Neural progenitor cell (in vitro differentiated cells): ENCODE measurements at regions not wholly inside any gene's neighbourhood (a gene's known extent, or its start where the extent isn't known, plus 50 kb on each side); places are given as distances from the start of the nearest gene placed in this dataset.

Source experiments
- DNase-seq: peaks from one replicate; pipeline ENCODE4 v3.0.0-alpha.2; 2016; ENCODE audit warnings: low spot score
- H2AFZ ChIP-seq: fragments of 200-600 bp; sonication (generic); replicated peaks from 2 replicates; pipeline ENCODE4 v1.6.1; 2016; ENCODE audit warnings: antibody characterized with exemption
- H3F3A ChIP-seq: fragments of 200-600 bp; sonication (generic); 2 replicates; pipeline ENCODE4 v1.6.1; 2016; ENCODE audit warnings: antibody characterized with exemption, low read depth
- H3K27ac ChIP-seq: fragments of 200-600 bp; sonication (generic); 2 replicates; pipeline ENCODE4 v1.5.1; 2016; ENCODE audit warnings: mild to moderate bottlenecking
- H3K27me3 ChIP-seq: fragments of 200-600 bp; sonication (generic); 2 replicates; pipeline ENCODE4 v1.6.1; 2016; ENCODE audit warnings: mild to moderate bottlenecking, moderate library complexity
- H3K36me3 ChIP-seq: fragments of 200-600 bp; sonication (generic); 2 replicates; pipeline ENCODE4 v1.5.1; 2016
- H3K4me1 ChIP-seq: fragments of 200-600 bp; sonication (generic); 2 replicates; pipeline ENCODE4 v1.6.1; 2016; ENCODE audit warnings: mixed run types
- H3K4me2 ChIP-seq: fragments of 200-600 bp; sonication (generic); 2 replicates; pipeline ENCODE4 v1.6.1; 2016
- H3K4me3 ChIP-seq: fragments of 200-600 bp; sonication (generic); 2 replicates; pipeline ENCODE4 v1.5.1; 2016
- H3K79me2 ChIP-seq: fragments of 200-600 bp; sonication (generic); 2 replicates; pipeline ENCODE4 v1.6.1; 2016; ENCODE audit warnings: low read depth
- H3K9ac ChIP-seq: fragments of 200-600 bp; sonication (generic); 2 replicates; pipeline ENCODE4 v1.6.1; 2016
- H3K9me3 ChIP-seq: fragments of 200-600 bp; sonication (generic); 2 replicates; pipeline ENCODE4 v1.5.1; 2016; ENCODE audit warnings: low read depth
- H4K20me1 ChIP-seq: fragments of 200-600 bp; sonication (generic); 2 replicates; pipeline ENCODE4 v1.6.1; 2016; ENCODE audit warnings: low read depth
- H3K27ac Mint-ChIP-seq: 3 replicates; pipeline ENCODE4 v1.8.0; 2021; ENCODE audit warnings: mixed read lengths
- H3K27me3 Mint-ChIP-seq: 2 replicates; pipeline ENCODE4 v1.8.0; 2022; ENCODE audit warnings: low read depth, mild to moderate bottlenecking, inconsistent platforms, moderate library complexity, mixed read lengths; ENCODE audit not compliant: insufficient read depth
- H3K36me3 Mint-ChIP-seq: 3 replicates; pipeline ENCODE4 v1.8.0; 2021; ENCODE audit warnings: mixed read lengths
- H3K4me1 Mint-ChIP-seq: 3 replicates; pipeline ENCODE4 v1.8.0; 2021; ENCODE audit warnings: mixed read lengths
- H3K4me3 Mint-ChIP-seq: 3 replicates; pipeline ENCODE4 v1.8.0; 2021; ENCODE audit warnings: mild to moderate bottlenecking, moderate library complexity, mixed read lengths
- H3K9me3 Mint-ChIP-seq: 3 replicates; pipeline ENCODE4 v1.8.0; 2020; ENCODE audit warnings: mixed read lengths
- EZH2 ChIP-seq: fragments of 200-600 bp; sonication (generic); IDR thresholded peaks from 2 replicates; pipeline ENCODE4 v1.6.1; 2017; ENCODE audit warnings: antibody characterized with exemption, mild to moderate bottlenecking, moderate library complexity
- EZH2phosphoT487 ChIP-seq: fragments of 200-600 bp; sonication (generic); IDR thresholded peaks from 2 replicates; pipeline ENCODE4 v1.6.1; 2017; ENCODE audit warnings: antibody characterized with exemption
- TF ChIP-seq, protein P1 (sequence below): fragments of 200-600 bp; sonication (generic); IDR thresholded peaks from 2 replicates; pipeline ENCODE4 v1.5.1; 2017; ENCODE audit warnings: antibody characterized with exemption, mild to moderate bottlenecking

DNA sequence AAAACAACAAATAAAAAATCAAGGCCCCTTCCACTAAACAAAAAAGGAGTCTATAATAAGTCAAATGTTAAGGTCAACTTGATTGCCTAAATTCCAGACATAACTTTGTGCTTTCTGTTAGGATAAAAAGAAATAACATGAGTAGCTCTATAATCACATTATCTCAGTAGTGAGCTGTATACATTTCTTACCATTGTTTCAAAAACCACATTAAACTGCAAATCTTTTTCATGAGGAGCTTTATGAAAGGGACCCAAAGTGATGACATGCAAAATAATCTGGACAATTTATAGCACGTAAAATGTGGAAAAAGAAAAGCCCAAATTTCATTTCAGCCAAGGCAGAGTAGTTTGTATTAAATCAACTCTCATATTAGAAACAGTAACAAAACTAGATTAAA, 269.2 kb downstream of the KLF12 start:
- no peaks in the 10 kb centered on the region for H3K79me2 ChIP-seq
- H3K4me2 ChIP-seq: no peak overlapping the region
- H3K27ac Mint-ChIP-seq: no peak overlapping the region
- peaks cover 3% of the 10 kb centered on the region for H3K36me3 Mint-ChIP-seq
- no peak overlapping the region for H2AFZ ChIP-seq
- no peaks in the 10 kb centered on the region for H3K4me1 Mint-ChIP-seq
- no peaks in the 10 kb centered on the region for H4K20me1 ChIP-seq
- no peak overlapping the region for H3K9ac ChIP-seq
- H3K9me3 ChIP-seq: no peaks in the 10 kb centered on the region
- no peaks in the 10 kb centered on the region for H3K27me3 ChIP-seq
- no peak for TF ChIP-seq EZH2
- TF ChIP-seq, protein P1, sequence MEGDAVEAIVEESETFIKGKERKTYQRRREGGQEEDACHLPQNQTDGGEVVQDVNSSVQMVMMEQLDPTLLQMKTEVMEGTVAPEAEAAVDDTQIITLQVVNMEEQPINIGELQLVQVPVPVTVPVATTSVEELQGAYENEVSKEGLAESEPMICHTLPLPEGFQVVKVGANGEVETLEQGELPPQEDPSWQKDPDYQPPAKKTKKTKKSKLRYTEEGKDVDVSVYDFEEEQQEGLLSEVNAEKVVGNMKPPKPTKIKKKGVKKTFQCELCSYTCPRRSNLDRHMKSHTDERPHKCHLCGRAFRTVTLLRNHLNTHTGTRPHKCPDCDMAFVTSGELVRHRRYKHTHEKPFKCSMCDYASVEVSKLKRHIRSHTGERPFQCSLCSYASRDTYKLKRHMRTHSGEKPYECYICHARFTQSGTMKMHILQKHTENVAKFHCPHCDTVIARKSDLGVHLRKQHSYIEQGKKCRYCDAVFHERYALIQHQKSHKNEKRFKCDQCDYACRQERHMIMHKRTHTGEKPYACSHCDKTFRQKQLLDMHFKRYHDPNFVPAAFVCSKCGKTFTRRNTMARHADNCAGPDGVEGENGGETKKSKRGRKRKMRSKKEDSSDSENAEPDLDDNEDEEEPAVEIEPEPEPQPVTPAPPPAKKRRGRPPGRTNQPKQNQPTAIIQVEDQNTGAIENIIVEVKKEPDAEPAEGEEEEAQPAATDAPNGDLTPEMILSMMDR: no peak
- no peak for TF ChIP-seq EZH2phosphoT487
- no peaks in the 10 kb centered on the region for H3K9me3 Mint-ChIP-seq
- no peaks in the 10 kb centered on the region for H3K27me3 Mint-ChIP-seq
- H3K4me1 ChIP-seq: peaks cover under 1% of the 10 kb centered on the region
- H3K27ac ChIP-seq: no peak overlapping the region
- DNase-seq: no peak
- H3F3A ChIP-seq: no peaks in the 10 kb centered on the region
- no peaks in the 10 kb centered on the region for H3K36me3 ChIP-seq
- H3K4me3 Mint-ChIP-seq: no peak overlapping the region
- no peak overlapping the region for H3K4me3 ChIP-seq

DNA sequence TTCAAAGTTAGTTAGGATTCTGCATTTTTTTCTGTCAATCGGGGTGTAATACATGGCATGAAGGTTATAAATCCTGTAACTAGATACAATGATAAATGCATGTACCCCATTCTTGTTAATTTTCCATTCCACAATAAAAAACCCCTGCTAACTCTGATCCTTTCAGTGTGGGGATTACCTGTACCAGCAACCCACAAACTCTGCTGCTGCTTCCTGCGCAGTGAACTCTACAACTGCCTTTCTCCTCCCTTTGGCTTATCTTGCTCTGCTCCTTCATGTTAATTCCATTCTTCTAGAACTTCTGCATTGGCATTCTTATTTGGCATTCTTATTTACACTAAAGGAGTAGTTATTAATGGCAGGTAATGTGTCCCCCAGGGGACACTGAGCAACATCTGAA, 273.1 kb downstream of the KLF12 start:
- H3K9me3 Mint-ChIP-seq: no peaks in the 10 kb centered on the region
- H3K79me2 ChIP-seq: no peaks in the 10 kb centered on the region
- H4K20me1 ChIP-seq: no peaks in the 10 kb centered on the region
- H3K27me3 Mint-ChIP-seq: no peaks in the 10 kb centered on the region
- H3K36me3 ChIP-seq: no peaks in the 10 kb centered on the region
- H2AFZ ChIP-seq: no peak overlapping the region
- TF ChIP-seq, protein P1: no peak
- TF ChIP-seq EZH2 (no peak), EZH2phosphoT487 (no peak)
- no peaks in the 10 kb centered on the region for H3K4me1 ChIP-seq
- no peaks in the 10 kb centered on the region for H3F3A ChIP-seq
- peaks cover 2% of the 10 kb centered on the region for H3K36me3 Mint-ChIP-seq
- H3K27me3 ChIP-seq: no peaks in the 10 kb centered on the region
- H3K4me2 ChIP-seq: no peak overlapping the region
- no peaks in the 10 kb centered on the region for H3K9me3 ChIP-seq
- no peak overlapping the region for H3K9ac ChIP-seq
- no peak overlapping the region for H3K27ac ChIP-seq
- no peak overlapping the region for H3K4me3 Mint-ChIP-seq
- DNase-seq: no peak
- H3K4me1 Mint-ChIP-seq: no peaks in the 10 kb centered on the region
- no peak overlapping the region for H3K4me3 ChIP-seq
- no peak overlapping the region for H3K27ac Mint-ChIP-seq

DNA sequence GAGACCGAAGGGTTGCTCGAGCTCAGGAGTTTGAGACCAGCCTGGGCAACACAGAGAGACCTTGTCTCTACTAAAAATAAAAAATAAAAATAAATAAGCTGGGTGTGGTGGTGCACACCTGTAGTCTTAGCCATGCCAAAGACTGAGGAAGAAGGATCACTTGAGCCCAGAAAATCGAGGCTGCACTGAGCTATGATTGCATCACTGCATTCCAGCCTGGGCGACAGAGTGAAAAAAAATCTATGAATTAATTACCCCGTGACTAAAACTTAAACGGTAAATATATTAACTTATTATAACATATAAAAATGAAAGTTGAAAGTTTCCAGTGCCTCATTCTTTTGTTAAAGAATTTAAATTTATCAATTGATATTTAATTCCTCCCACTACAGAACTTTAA, 273.7 kb downstream of the KLF12 start:
- Mint-ChIP-seq H3K36me3 (peaks cover 2% of the 10 kb centered on the region), H3K4me1 (no peaks in the 10 kb centered on the region), H3K27me3 (no peaks in the 10 kb centered on the region), H3K27ac (no peak overlapping the region), H3K4me3 (no peak overlapping the region), H3K9me3 (no peaks in the 10 kb centered on the region)
- no peaks in the 10 kb centered on the region for H4K20me1 ChIP-seq
- no peak for DNase-seq
- no peaks in the 10 kb centered on the region for H3K27me3 ChIP-seq
- H3K4me2 ChIP-seq: no peak overlapping the region
- no peaks in the 10 kb centered on the region for H3F3A ChIP-seq
- no peak for TF ChIP-seq EZH2
- H3K79me2 ChIP-seq: no peaks in the 10 kb centered on the region
- no peaks in the 10 kb centered on the region for H3K9me3 ChIP-seq
- no peak overlapping the region for H2AFZ ChIP-seq
- H3K4me3 ChIP-seq: no peak overlapping the region
- no peaks in the 10 kb centered on the region for H3K4me1 ChIP-seq
- no peak overlapping the region for H3K27ac ChIP-seq
- no peak overlapping the region for H3K9ac ChIP-seq
- no peaks in the 10 kb centered on the region for H3K36me3 ChIP-seq

DNA sequence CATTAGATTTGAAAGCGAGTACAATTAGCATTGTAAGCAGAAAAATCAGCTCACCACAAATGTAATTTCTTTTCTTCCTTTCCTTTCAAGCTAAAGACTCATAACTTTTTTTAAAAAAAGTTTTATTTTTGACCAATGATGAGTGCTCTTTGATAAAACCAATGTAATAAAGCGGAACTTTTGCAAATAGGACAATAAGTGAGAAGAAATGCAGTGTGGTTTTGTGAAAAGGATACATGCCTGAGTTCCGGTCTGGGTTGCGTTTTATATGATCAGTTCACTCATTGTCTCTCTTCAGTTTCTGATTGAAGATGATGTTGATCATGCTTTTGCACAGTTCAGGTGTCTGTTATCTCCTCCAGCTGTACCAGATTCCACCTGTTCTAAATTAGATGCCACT, 274.4 kb downstream of the KLF12 start:
- TF ChIP-seq EZH2 (no peak), EZH2phosphoT487 (no peak)
- TF ChIP-seq, protein P1: no peak
- no peak overlapping the region for H3K9ac ChIP-seq
- H3K36me3 ChIP-seq: no peaks in the 10 kb centered on the region
- no peaks in the 10 kb centered on the region for H4K20me1 ChIP-seq
- Mint-ChIP-seq H3K4me1 (no peaks in the 10 kb centered on the region), H3K36me3 (peaks cover 6% of the 10 kb centered on the region), H3K9me3 (no peaks in the 10 kb centered on the region), H3K27ac (no peak overlapping the region), H3K4me3 (no peak overlapping the region), H3K27me3 (no peaks in the 10 kb centered on the region)
- H2AFZ ChIP-seq: no peak overlapping the region
- H3K79me2 ChIP-seq: no peaks in the 10 kb centered on the region
- H3K4me1 ChIP-seq: no peaks in the 10 kb centered on the region
- no peaks in the 10 kb centered on the region for H3F3A ChIP-seq
- no peak overlapping the region for H3K27ac ChIP-seq
- DNase-seq: no peak
- H3K9me3 ChIP-seq: no peaks in the 10 kb centered on the region
- H3K4me2 ChIP-seq: no peak overlapping the region
- no peaks in the 10 kb centered on the region for H3K27me3 ChIP-seq
- H3K4me3 ChIP-seq: no peak overlapping the region
